B cell (primary cell): ENCODE measurements at regions not wholly inside any gene's neighbourhood (a gene's known extent, or its start where the extent isn't known, plus 50 kb on each side); places are given as distances from the start of the nearest gene placed in this dataset.

ENCODE experiments used
- ATAC-seq: fragments of 200-7000 bp; cut with Tn5 transposase; one replicate; pipeline ENCODE4 v1.10.0; 2021; ENCODE audit warnings: low read depth, mild to moderate bottlenecking, moderate number of reproducible peaks, moderate library complexity
- CTCF ChIA-PET: fragments of 350-600 bp; sonication (Branson Sonifier 250); formaldehyde crosslinking; loops from one replicate; lab custom pipeline; 2021; ENCODE audit warnings: antibody characterized with exemption, inconsistent platforms; lab: Charles Lee
- POLR2A ChIA-PET: fragments of 350-600 bp; sonication (Branson Sonifier 250); formaldehyde crosslinking; loops from one replicate; lab custom pipeline; 2021; ENCODE audit warnings: antibody characterized with exemption; lab: Charles Lee
- DNase-seq: peaks from one replicate; pipeline ENCODE4 v3.0.0; 2013
- H2AFZ ChIP-seq: 2 replicates; pipeline ENCODE4 v1.6.1; 2012; ENCODE audit warnings: mild to moderate bottlenecking, low read depth, low read length; ENCODE audit not compliant: insufficient read depth, poor library complexity, severe bottlenecking
- H3K27ac ChIP-seq, 2 donors: 1 replicate in 1 of 2; 2 replicates in 1 of 2; pipeline ENCODE4 v1.5.1; 2012 to 2013; ENCODE audit warnings: low read length in 2 of 2, mild to moderate bottlenecking in 2 of 2, moderate library complexity in 1 of 2
- H3K27me3 ChIP-seq, 4 experiments: fragments of 200-600 bp in 1 of 4; sonication (generic) in 1 of 4; replicated peaks in 1 of 4; 1 replicate in 2 of 4; 2 replicates in 2 of 4; pipeline versions ENCODE4 v1.6.1 to v1.7.0; 2013 to 2016; ENCODE audit warnings: low read length in 3 of 4, mild to moderate bottlenecking in 2 of 4, mixed read lengths in 1 of 4, moderate library complexity in 1 of 4; ENCODE audit not compliant: insufficient read depth in 4 of 4, control insufficient read depth in 3 of 4; ENCODE audit errors: control extremely low read depth in 1 of 4
- H3K36me3 ChIP-seq, 2 experiments: replicated peaks in 1 of 2; 1 replicate in 1 of 2; 2 replicates in 1 of 2; pipeline versions ENCODE4 v1.6.1 to v1.7.1; 2013; ENCODE audit warnings: low read length in 1 of 2; ENCODE audit not compliant: insufficient read depth in 2 of 2, control insufficient read depth in 1 of 2; ENCODE audit errors: control extremely low read depth in 1 of 2, extremely low read depth in 1 of 2
- H3K4me1 ChIP-seq, 2 donors: fragments of 200-600 bp in 1 of 2; sonication (generic) in 1 of 2; 1 replicate in 1 of 2; 2 replicates in 1 of 2; pipeline versions ENCODE4 v1.5.1 to v1.6.1; 2013 to 2017; ENCODE audit warnings: low read length in 2 of 2; ENCODE audit not compliant: control insufficient read depth in 2 of 2, insufficient read depth in 2 of 2
- H3K4me2 ChIP-seq: replicated peaks from 2 replicates; pipeline ENCODE3; 2012; ENCODE audit warnings: mild to moderate bottlenecking, low read depth, low read length; ENCODE audit not compliant: poor library complexity, severe bottlenecking
- H3K4me3 ChIP-seq, 5 experiments: fragments of 200-600 bp in 1 of 5; sonication (generic) in 1 of 5; 1 replicate in 3 of 5; 2 replicates in 2 of 5; pipeline versions ENCODE4 v1.5.1 to v1.7.0; 2011 to 2016; ENCODE audit warnings: low read length in 4 of 5, mild to moderate bottlenecking in 4 of 5, low read depth in 2 of 5, control low read depth in 1 of 5, moderate library complexity in 1 of 5; ENCODE audit not compliant: insufficient read depth in 1 of 5; ENCODE audit errors: control extremely low read depth in 1 of 5, extremely low read depth in 1 of 5
- H3K79me2 ChIP-seq: fragments of 200-600 bp; sonication (generic); one replicate; pipeline ENCODE4 v1.6.0; 2016; ENCODE audit warnings: low read length; ENCODE audit not compliant: control insufficient read depth, insufficient read depth
- H3K9ac ChIP-seq: fragments of 200-600 bp; sonication (generic); 2 replicates; pipeline ENCODE4 v1.6.1; 2017; ENCODE audit warnings: mild to moderate bottlenecking, low read length, moderate library complexity
- H3K9me3 ChIP-seq, 3 donors: one replicate each; pipeline versions ENCODE4 v1.6.1 to v1.7.1; 2013; ENCODE audit warnings: low read length in 2 of 3; ENCODE audit not compliant: control insufficient read depth in 2 of 3, insufficient read depth in 1 of 3; ENCODE audit errors: control extremely low read depth in 1 of 3
- H4K20me1 ChIP-seq: 2 replicates; pipeline ENCODE4 v1.6.0; 2012; ENCODE audit warnings: mild to moderate bottlenecking, low read length; ENCODE audit not compliant: insufficient read depth, control insufficient read depth, poor library complexity, severe bottlenecking
- H3K27ac Mint-ChIP-seq: one replicate; pipeline ENCODE4 v1.8.0; 2021; ENCODE audit warnings: mixed read lengths
- H3K27me3 Mint-ChIP-seq: one replicate; pipeline ENCODE4 v1.8.0; 2021; ENCODE audit warnings: mixed read lengths
- H3K4me1 Mint-ChIP-seq: one replicate; pipeline ENCODE4 v1.8.0; 2021; ENCODE audit warnings: mixed read lengths
- H3K4me3 Mint-ChIP-seq: one replicate; pipeline ENCODE4 v1.8.0; 2021; ENCODE audit warnings: mixed read lengths
- H3K9me3 Mint-ChIP-seq: one replicate; pipeline ENCODE4 v1.8.0; 2022; ENCODE audit warnings: mixed read lengths; ENCODE audit not compliant: insufficient read depth
- EZH2 ChIP-seq: IDR thresholded peaks from 2 replicates; pipeline ENCODE4 v1.6.1; 2012; ENCODE audit warnings: borderline replicate concordance, low read depth, mild to moderate bottlenecking, moderate library complexity, low read length; ENCODE audit not compliant: insufficient read depth, poor library complexity, severe bottlenecking
- WGBS: methylation state at CpG from one replicate; pipeline ENCODE4 v1.1.5; 2013; ENCODE audit warnings: missing lambda C conversion rate; ENCODE audit not compliant: insufficient coverage; 5-methylcytosine and 5-hydroxymethylcytosine counted together
- intact Hi-C: fragments of 100-400 bp; cut with micrococcal nuclease; formaldehyde crosslinking; loops from one replicate; pipeline ENCODE4 v1.10.0; 2022
- TF ChIP-seq, protein P1 (sequence below): fragments of 200-600 bp; IDR thresholded peaks from one replicate; pipeline ENCODE4 v1.8.0; 2022; ENCODE audit warnings: antibody characterized with exemption, mild to moderate bottlenecking

- ChIA-PET CTCF (interaction anchor here (1.0 to 1.7 kb wide), 4 partner anchors 20 to 200 kb away, joined by 3 to 6 read pairs (median 4); no protein-coding TSS in a partner anchor), POLR2A (no interaction called here)
- Histone ChIP-seq H3K27ac (no peak overlapping the region), H3K36me3 (no peaks in the 10 kb centered on the region), H4K20me1 (no peaks in the 10 kb centered on the region), H3K4me3 (no peak overlapping the region), H3K27me3 (peaks cover 0 to 9% (median 0%) of the 10 kb centered on the region in 4 experiments), H3K79me2 (no peaks in the 10 kb centered on the region), H3K9ac (no peak overlapping the region), H2AFZ (no peak overlapping the region), H3K4me1 (peaks cover 0 to 3% of the 10 kb centered on the region in 2 donors), H3K4me2 (no peak overlapping the region), H3K9me3 (peaks cover 0 to 1% (median 0%) of the 10 kb centered on the region in 3 donors)
- intact Hi-C loops: no loop called here
- DNase-seq (no peak), ATAC-seq (no peak)
- no CpG with 5 or more reads among the region's 3 CpGs for WGBS
- Mint-ChIP-seq H3K27ac (no peak overlapping the region), H3K4me3 (no peak overlapping the region), H3K9me3 (no peaks in the 10 kb centered on the region), H3K27me3 (peaks cover 16% of the 10 kb centered on the region), H3K4me1 (peaks cover 2% of the 10 kb centered on the region)
- TF ChIP-seq, protein P1, sequence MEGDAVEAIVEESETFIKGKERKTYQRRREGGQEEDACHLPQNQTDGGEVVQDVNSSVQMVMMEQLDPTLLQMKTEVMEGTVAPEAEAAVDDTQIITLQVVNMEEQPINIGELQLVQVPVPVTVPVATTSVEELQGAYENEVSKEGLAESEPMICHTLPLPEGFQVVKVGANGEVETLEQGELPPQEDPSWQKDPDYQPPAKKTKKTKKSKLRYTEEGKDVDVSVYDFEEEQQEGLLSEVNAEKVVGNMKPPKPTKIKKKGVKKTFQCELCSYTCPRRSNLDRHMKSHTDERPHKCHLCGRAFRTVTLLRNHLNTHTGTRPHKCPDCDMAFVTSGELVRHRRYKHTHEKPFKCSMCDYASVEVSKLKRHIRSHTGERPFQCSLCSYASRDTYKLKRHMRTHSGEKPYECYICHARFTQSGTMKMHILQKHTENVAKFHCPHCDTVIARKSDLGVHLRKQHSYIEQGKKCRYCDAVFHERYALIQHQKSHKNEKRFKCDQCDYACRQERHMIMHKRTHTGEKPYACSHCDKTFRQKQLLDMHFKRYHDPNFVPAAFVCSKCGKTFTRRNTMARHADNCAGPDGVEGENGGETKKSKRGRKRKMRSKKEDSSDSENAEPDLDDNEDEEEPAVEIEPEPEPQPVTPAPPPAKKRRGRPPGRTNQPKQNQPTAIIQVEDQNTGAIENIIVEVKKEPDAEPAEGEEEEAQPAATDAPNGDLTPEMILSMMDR: no peak
- no peak for TF ChIP-seq EZH2
These were observed 88.7 kb downstream of the TENT5C start for GRCh38 chr1:117694543-117694942.

DNA sequence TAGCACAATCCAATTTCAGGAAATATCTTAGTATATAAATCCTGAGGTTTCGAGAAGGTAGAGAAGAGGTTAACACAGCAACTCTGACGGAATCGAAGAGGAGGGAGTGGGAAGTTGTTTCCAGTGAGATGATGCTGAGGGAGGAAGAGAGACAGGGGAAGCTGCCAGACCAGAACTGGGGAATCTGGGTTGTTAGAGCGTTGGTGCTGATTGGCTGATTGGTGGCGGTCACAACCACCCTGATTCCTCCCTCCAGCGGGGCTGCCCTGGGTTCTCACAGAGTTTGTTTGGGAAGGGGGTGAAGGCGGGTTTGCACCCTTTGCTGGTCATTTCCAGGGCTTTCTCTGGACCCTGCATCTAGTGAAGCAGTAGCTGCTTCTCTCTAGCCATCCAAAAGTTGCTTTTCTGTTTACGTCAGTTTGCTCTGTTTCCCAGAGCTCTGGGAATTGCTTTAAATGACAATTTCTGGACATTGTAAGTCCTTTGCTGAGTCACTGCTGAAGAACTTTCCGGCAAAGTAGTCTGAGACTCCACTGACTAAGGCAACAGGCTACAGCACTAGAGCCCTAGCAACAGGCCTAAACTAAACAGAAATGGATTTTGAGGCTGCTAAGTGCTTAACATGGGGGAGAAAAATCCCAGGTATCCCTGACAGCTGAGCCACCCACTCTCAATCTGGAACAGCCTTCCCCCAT lies 90.1 kb downstream of the TENT5C start:
- H2AFZ ChIP-seq: no peak overlapping the region
- WGBS: 82% methylated on average over 8 of the region's 9 CpGs
- H3K9me3 ChIP-seq: peaks cover 0 to 1% (median 0%) of the 10 kb centered on the region in 3 donors
- H3K27me3 ChIP-seq: peaks cover 0 to 9% (median 0%) of the 10 kb centered on the region in 4 experiments
- H3K4me1 ChIP-seq: no peaks in the 10 kb centered on the region
- POLR2A ChIA-PET: no interaction called here
- ATAC-seq: no peak
- H3K36me3 ChIP-seq: no peaks in the 10 kb centered on the region
- H3K27ac Mint-ChIP-seq: no peak overlapping the region
- no peak for DNase-seq
- no peaks in the 10 kb centered on the region for H4K20me1 ChIP-seq
- no peaks in the 10 kb centered on the region for H3K9me3 Mint-ChIP-seq
- no peaks in the 10 kb centered on the region for H3K79me2 ChIP-seq
- TF ChIP-seq, protein P1: no peak
- no peak for TF ChIP-seq EZH2
- no peak overlapping the region for H3K4me2 ChIP-seq
- intact Hi-C loops: no loop called here
- no peak overlapping the region for H3K27ac ChIP-seq
- peaks cover 16% of the 10 kb centered on the region for H3K27me3 Mint-ChIP-seq
- CTCF ChIA-PET: interaction anchor here (2.2 kb wide), 1 partner anchor 58 kb away, joined by 8 read pairs; no protein-coding TSS in a partner anchor
- H3K4me3 ChIP-seq: no peak overlapping the region
- no peak overlapping the region for H3K9ac ChIP-seq
- H3K4me1 Mint-ChIP-seq: no peaks in the 10 kb centered on the region
- H3K4me3 Mint-ChIP-seq: no peak overlapping the region
